ENCODE measurements at regions not wholly inside any gene's neighbourhood (a gene's known extent, or its start where the extent isn't known, plus 50 kb on each side); places are given as distances from the start of the nearest gene placed in this dataset.

DNA sequence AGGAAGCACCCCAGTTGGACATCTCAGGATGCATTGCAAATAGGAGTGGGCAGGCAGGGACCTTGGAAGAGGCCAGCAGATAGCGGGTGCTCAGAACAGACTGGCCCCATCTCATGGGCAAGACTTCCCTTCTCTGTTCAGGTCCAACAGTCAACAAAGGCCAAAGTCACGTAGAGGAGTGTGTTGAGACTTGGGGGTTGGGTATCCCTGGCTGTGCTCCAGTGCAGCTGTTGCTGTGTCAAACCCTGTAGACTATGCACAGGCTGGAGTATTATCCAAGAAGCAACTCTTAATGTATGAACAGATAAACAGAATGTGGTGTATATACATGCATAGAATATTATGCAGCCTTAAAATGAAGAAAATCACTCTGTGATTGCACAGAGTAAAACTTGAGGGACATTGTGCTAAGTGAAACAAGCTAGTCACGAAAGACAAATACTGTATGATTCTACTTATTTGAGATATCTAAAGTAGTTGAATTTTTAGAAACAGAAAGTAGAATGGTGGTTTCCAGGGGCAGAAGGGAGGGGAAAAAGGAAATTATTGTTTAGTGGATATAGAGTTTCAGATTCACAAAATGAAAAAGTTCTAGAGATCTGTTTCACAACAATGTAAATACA is 192.1 kb upstream of the LCORL start:
- Histone ChIP-seq H3K36me3 (ENCODE audit: insufficient read depth, low read length, poor library complexity, severe bottlenecking) (no peaks in the 10 kb centered on the region), H3K4me1 (ENCODE audit: insufficient read depth, low read length, poor library complexity, severe bottlenecking) (no peaks in the 10 kb centered on the region), H3K4me3 (ENCODE audit: low read depth, low read length, poor library complexity, severe bottlenecking) (no peak overlapping the region), H3K27ac (ENCODE audit: low read depth, low read length, poor library complexity, severe bottlenecking) (no peak overlapping the region), H3K9me3 (ENCODE audit: low read depth, low read length, poor library complexity, severe bottlenecking) (no peaks in the 10 kb centered on the region), H3K27me3 (replicated peaks; ENCODE audit: insufficient read depth, low read depth, low read length, poor library complexity) (no peaks in the 10 kb centered on the region)
- POLR2A ChIA-PET (ENCODE audit: low non-redundant PET) = no interaction called here
- TF ChIP-seq, protein P1, sequence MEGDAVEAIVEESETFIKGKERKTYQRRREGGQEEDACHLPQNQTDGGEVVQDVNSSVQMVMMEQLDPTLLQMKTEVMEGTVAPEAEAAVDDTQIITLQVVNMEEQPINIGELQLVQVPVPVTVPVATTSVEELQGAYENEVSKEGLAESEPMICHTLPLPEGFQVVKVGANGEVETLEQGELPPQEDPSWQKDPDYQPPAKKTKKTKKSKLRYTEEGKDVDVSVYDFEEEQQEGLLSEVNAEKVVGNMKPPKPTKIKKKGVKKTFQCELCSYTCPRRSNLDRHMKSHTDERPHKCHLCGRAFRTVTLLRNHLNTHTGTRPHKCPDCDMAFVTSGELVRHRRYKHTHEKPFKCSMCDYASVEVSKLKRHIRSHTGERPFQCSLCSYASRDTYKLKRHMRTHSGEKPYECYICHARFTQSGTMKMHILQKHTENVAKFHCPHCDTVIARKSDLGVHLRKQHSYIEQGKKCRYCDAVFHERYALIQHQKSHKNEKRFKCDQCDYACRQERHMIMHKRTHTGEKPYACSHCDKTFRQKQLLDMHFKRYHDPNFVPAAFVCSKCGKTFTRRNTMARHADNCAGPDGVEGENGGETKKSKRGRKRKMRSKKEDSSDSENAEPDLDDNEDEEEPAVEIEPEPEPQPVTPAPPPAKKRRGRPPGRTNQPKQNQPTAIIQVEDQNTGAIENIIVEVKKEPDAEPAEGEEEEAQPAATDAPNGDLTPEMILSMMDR (conservative IDR thresholded peaks at IDR 0.05; ENCODE audit: low read depth, low read length) = no peak
- no peak for TF ChIP-seq EZH2 (IDR thresholded peaks at IDR 0.05; ENCODE audit: borderline replicate concordance, low read depth, low read length, poor library complexity, severe bottlenecking)
- intact Hi-C loops (cut with micrococcal nuclease; ENCODE audit: unreplicated experiment) = no loop called here
- no TSS peak for BruUV-seq (replicated peaks)
- CTCF ChIA-PET = no interaction called here
- no peak for DNase-seq (ENCODE audit: low spot score)

DNA sequence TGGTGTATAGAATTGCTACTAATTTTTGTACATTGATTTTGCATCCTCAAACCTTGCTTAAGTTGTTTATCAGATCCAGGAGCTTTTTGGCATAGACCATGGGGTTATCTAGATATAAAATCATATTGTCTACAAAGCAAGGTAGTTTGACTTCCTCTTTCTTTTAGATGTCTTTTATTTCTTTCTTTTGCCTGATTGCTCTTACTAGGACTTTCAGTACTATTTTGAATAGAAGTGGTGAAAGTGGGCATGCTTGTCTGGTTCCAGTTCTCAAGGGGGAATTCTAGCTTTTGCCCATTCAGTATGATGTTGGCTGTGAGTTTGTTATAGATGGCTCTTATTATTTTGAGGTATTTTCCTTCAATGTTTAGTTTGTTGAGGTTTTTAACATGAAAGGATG is 187.9 kb upstream of the LCORL start:
- no peak for TF ChIP-seq EZH2 (IDR thresholded peaks at IDR 0.05; ENCODE audit: borderline replicate concordance, low read depth, low read length, poor library complexity, severe bottlenecking)
- TF ChIP-seq, protein P1 (conservative IDR thresholded peaks at IDR 0.05; ENCODE audit: low read depth, low read length) = no peak
- no TSS peak for BruUV-seq (replicated peaks)
- Histone ChIP-seq H3K9me3 (ENCODE audit: low read depth, low read length, poor library complexity, severe bottlenecking) (no peaks in the 10 kb centered on the region), H3K27me3 (replicated peaks; ENCODE audit: insufficient read depth, low read depth, low read length, poor library complexity) (no peaks in the 10 kb centered on the region), H3K4me1 (ENCODE audit: insufficient read depth, low read length, poor library complexity, severe bottlenecking) (no peaks in the 10 kb centered on the region), H3K4me3 (ENCODE audit: low read depth, low read length, poor library complexity, severe bottlenecking) (no peak overlapping the region), H3K36me3 (ENCODE audit: insufficient read depth, low read length, poor library complexity, severe bottlenecking) (no peaks in the 10 kb centered on the region), H3K27ac (ENCODE audit: low read depth, low read length, poor library complexity, severe bottlenecking) (no peak overlapping the region)
- no peak for DNase-seq (ENCODE audit: low spot score)
- CTCF ChIA-PET = no interaction called here
- POLR2A ChIA-PET (ENCODE audit: low non-redundant PET) = no interaction called here
- intact Hi-C loops (cut with micrococcal nuclease; ENCODE audit: unreplicated experiment) = no loop called here

DNA sequence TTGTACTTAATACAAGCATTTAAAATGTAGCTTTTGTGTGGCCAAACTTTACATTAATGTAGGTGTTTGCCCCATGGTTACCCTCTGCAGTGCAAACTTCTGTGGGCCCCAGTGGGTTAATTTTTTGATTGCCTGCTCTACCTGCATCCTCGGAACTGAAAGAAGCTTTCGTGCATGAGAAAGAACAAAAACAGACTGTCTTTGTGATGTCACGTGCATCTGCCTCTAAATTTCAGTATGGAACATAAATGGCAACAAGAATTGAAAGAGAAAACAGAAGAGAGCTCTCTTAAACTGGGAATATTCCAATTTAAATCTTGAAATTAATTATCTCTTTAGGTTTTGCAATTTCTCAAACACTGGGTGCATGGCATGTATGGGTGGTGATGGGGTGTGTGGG is 182.4 kb upstream of the LCORL start:
- intact Hi-C loops (cut with micrococcal nuclease; ENCODE audit: unreplicated experiment) = no loop called here
- TF ChIP-seq, protein P1 (conservative IDR thresholded peaks at IDR 0.05; ENCODE audit: low read depth, low read length) = no peak
- TF ChIP-seq EZH2 (IDR thresholded peaks at IDR 0.05; ENCODE audit: borderline replicate concordance, low read depth, low read length, poor library complexity, severe bottlenecking) = no peak
- ChIA-PET POLR2A (ENCODE audit: low non-redundant PET) (no interaction called here), CTCF (no interaction called here)
- no peak for DNase-seq (ENCODE audit: low spot score)
- no TSS peak for BruUV-seq (replicated peaks)
- no peaks in the 10 kb centered on the region for H3K36me3 ChIP-seq (ENCODE audit: insufficient read depth, low read length, poor library complexity, severe bottlenecking)
- no peaks in the 10 kb centered on the region for H3K27me3 ChIP-seq (replicated peaks; ENCODE audit: insufficient read depth, low read depth, low read length, poor library complexity)
- no peaks in the 10 kb centered on the region for H3K4me1 ChIP-seq (ENCODE audit: insufficient read depth, low read length, poor library complexity, severe bottlenecking)
- no peak overlapping the region for H3K27ac ChIP-seq (ENCODE audit: low read depth, low read length, poor library complexity, severe bottlenecking)
- H3K4me3 ChIP-seq (ENCODE audit: low read depth, low read length, poor library complexity, severe bottlenecking) = no peak overlapping the region
- H3K9me3 ChIP-seq (ENCODE audit: low read depth, low read length, poor library complexity, severe bottlenecking) = no peaks in the 10 kb centered on the region
